Epidermal melanocyte (primary cell): ENCODE measurements at regions not wholly inside any gene's neighbourhood (a gene's known extent, or its start where the extent isn't known, plus 50 kb on each side); places are given as distances from the start of the nearest gene placed in this dataset.
A peak's percentile ranks its signal among the peaks of the same experiment; 100 is the strongest.
"Not testable (repeated sequence)": the region's sequence is repeated elsewhere in the genome, so short reads cannot be mapped to it uniquely, and the experiment has no call there.

Experiments used
- DNase-seq: peaks from one replicate; pipeline ENCODE4 v3.0.0; 2011; ENCODE audit warnings: low spot score; ENCODE audit not compliant: insufficient read length

GRCh38 chr2:63739180-63739579 lies 102.5 kb upstream of the UGP2 start:
- DNase-seq, result not testable (repeated sequence)

- DNase-seq, result no peak
Observed at GRCh38 chr2:63740020-63740419, 101.7 kb upstream of the UGP2 start.

- DNase-seq, result no peak
Observed at GRCh38 chr2:63740943-63741342, 100.8 kb upstream of the UGP2 start.

GRCh38 chr2:63741884-63742579 lies 99.7 kb upstream of the UGP2 start:
- no peak for DNase-seq

- DNase-seq, result no peak
Observed at GRCh38 chr2:63742580-63742976, 99.1 kb upstream of the UGP2 start.

GRCh38 chr2:63743170-63743981 lies 98.3 kb upstream of the UGP2 start:
- no peak for DNase-seq

- no peak for DNase-seq
Observed at GRCh38 chr2:63743982-63744966, 97.4 kb upstream of the UGP2 start.

- not testable (repeated sequence) for DNase-seq
Observed at GRCh38 chr2:63746548-63746947, 95.1 kb upstream of the UGP2 start.

- no peak for DNase-seq
Observed at GRCh38 chr2:63751901-63752300, 89.8 kb upstream of the UGP2 start.

GRCh38 chr2:63755216-63755615 lies 86.5 kb upstream of the UGP2 start:
- peak; percentile 45 for DNase-seq

- no peak for DNase-seq
Observed at GRCh38 chr2:63755965-63756364, 85.7 kb upstream of the UGP2 start.

- DNase-seq, result no peak
Observed at GRCh38 chr2:63763391-63763941, 78.2 kb upstream of the UGP2 start.

GRCh38 chr2:63764630-63765029 lies 77.1 kb upstream of the UGP2 start:
- DNase-seq, result no peak

- DNase-seq, result no peak
Observed at GRCh38 chr2:63765117-63765516, 76.6 kb upstream of the UGP2 start.

- DNase-seq, result no peak
Observed at GRCh38 chr2:63767307-63767706, 74.4 kb upstream of the UGP2 start.

- no peak for DNase-seq
Observed at GRCh38 chr2:63768051-63768450, 73.6 kb upstream of the UGP2 start.

- DNase-seq, result no peak
Observed at GRCh38 chr2:63769915-63770314, 71.8 kb upstream of the UGP2 start.

GRCh38 chr2:63772061-63772460 lies 69.6 kb upstream of the UGP2 start:
- no peak for DNase-seq

GRCh38 chr2:63775191-63775590 lies 66.5 kb upstream of the UGP2 start:
- no peak for DNase-seq

- no peak for DNase-seq
Observed at GRCh38 chr2:63776382-63776781, 65.3 kb upstream of the UGP2 start.

GRCh38 chr2:63777816-63778215 lies 63.9 kb upstream of the UGP2 start:
- DNase-seq, result no peak
